Epithelial cell of esophagus (primary cell): ENCODE measurements at regions not wholly inside any gene's neighbourhood (a gene's known extent, or its start where the extent isn't known, plus 50 kb on each side); places are given as distances from the start of the nearest gene placed in this dataset.
"Not testable (repeated sequence)": the region's sequence is repeated elsewhere in the genome, so short reads cannot be mapped to it uniquely, and the experiment has no call there.

Experiments used
- DNase-seq: peaks from one replicate; pipeline ENCODE4 v3.0.0; 2010; ENCODE audit warnings: low read depth
- H3K4me3 ChIP-seq: 2 replicates; pipeline ENCODE4 v1.5.1; 2011; ENCODE audit warnings: mild to moderate bottlenecking, low read length, control low read depth
- CTCF ChIP-seq: IDR thresholded peaks from 2 replicates; pipeline ENCODE4 v1.5.1; 2011; ENCODE audit warnings: low read depth, mild to moderate bottlenecking, low read length, control low read depth, inconsistent platforms; ENCODE audit not compliant: insufficient read depth; ENCODE audit errors: missing control alignments

GRCh38 chr6:11374036-11375010 lies 141.9 kb upstream of the NEDD9 start:
- DNase-seq, result no peak
- no peak overlapping the region for H3K4me3 ChIP-seq
- no peak for TF ChIP-seq CTCF

GRCh38 chr6:11373208-11373607 lies 140.7 kb upstream of the NEDD9 start:
- no peak for DNase-seq
- no peak overlapping the region for H3K4me3 ChIP-seq
- no peak for TF ChIP-seq CTCF

GRCh38 chr6:11372186-11372790 lies 139.8 kb upstream of the NEDD9 start:
- H3K4me3 ChIP-seq, DNase-seq: not testable (repeated sequence)

- no peak overlapping the region for H3K4me3 ChIP-seq
- no peak for TF ChIP-seq CTCF
- no peak for DNase-seq
Measured at GRCh38 chr6:11370191-11371018, 137.9 kb upstream of the NEDD9 start.

- peak; percentile 90 for DNase-seq
- no peak overlapping the region for H3K4me3 ChIP-seq
- no peak for TF ChIP-seq CTCF
Measured at GRCh38 chr6:11368760-11369159, 136.3 kb upstream of the NEDD9 start.

- no peak for TF ChIP-seq CTCF
- DNase-seq, result no peak
- H3K4me3 ChIP-seq, result no peak overlapping the region
Measured at GRCh38 chr6:11368264-11368663, 135.8 kb upstream of the NEDD9 start.

- no peak for DNase-seq
- no peak for TF ChIP-seq CTCF
Measured at GRCh38 chr6:11367638-11368199, 135.3 kb upstream of the NEDD9 start.

More at GRCh38 chr6:11367638-11368199, 135.3 kb upstream of the NEDD9 start:
- no peak overlapping the region for H3K4me3 ChIP-seq
